ENCODE measurements at regions not wholly inside any gene's neighbourhood (a gene's known extent, or its start where the extent isn't known, plus 50 kb on each side); places are given as distances from the start of the nearest gene placed in this dataset.
A peak's percentile ranks its signal among the peaks of the same experiment; 100 is the strongest.

DNA sequence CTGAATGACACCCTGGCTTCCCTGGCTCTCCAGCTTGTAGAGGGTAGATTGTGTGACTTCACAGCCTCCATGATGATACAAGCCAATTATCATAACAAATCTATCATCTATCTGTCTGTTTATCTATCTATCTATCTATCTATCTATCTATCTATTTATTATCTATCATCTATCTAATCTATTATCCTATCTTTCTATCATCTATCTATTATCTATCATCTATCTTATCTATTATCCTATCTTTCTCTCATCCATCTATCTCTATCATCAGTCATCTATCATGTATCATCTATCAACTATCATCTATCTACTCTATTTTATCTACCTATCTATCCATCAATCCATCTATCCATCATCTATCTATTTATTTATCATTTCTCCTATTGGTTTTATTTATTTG, 361.8 kb downstream of the RNF144A start:
- ChIA-PET CTCF (ENCODE audit: low intra/inter-chr PET ratio) (no interaction called here), POLR2A (no interaction called here)
- no peak overlapping the region for H3K4me2 ChIP-seq (ENCODE audit: insufficient read depth, low read length)
- no peaks in the 10 kb centered on the region for H3K27me3 ChIP-seq (ENCODE audit: control insufficient read depth in 2 of 2, insufficient read depth in 2 of 2, low read length in 2 of 2)
- no peaks in the 10 kb centered on the region for H4K20me1 ChIP-seq (replicated peaks; ENCODE audit: control insufficient read depth, insufficient read depth, low read length)
- no peaks in the 10 kb centered on the region for H3K36me3 ChIP-seq (ENCODE audit: control insufficient read depth, insufficient read depth, low read length)
- ATAC-seq (no peak), DNase-seq (ENCODE audit: extremely low read depth in 1 of 4, low spot score in 3 of 4) (no peak), FAIRE-seq (no peak)
- in situ Hi-C loops (cut with MboI) (no loop called here), intact Hi-C loops (cut with micrococcal nuclease) (no loop called here)
- H3K9ac ChIP-seq (ENCODE audit: insufficient read depth in 1 of 2, low read depth in 2 of 2, low read length in 2 of 2), result no peak overlapping the region
- no peak overlapping the region for H2AFZ ChIP-seq (ENCODE audit: low read depth, low read length)
- no peaks in the 10 kb centered on the region for H3K4me1 ChIP-seq (replicated peaks in 1 of 2; ENCODE audit: control insufficient read depth in 2 of 2, insufficient read depth in 2 of 2, low read length in 2 of 2)
- no peaks in the 10 kb centered on the region for H3K9me1 ChIP-seq (ENCODE audit: control insufficient read depth, insufficient read depth, low read length)
- BruUV-seq (replicated peaks), result no TSS peak
- no peaks in the 10 kb centered on the region for H3K79me2 ChIP-seq (ENCODE audit: control insufficient read depth, insufficient read depth, low read length)
- TF ChIP-seq DACH1 (IDR thresholded peaks at IDR 0.05; ENCODE audit: partially characterized antibody), result peak; percentile 77
- TF ChIP-seq SOX6 (IDR thresholded peaks at IDR 0.05), result no peak
- TF ChIP-seq, protein P1, sequence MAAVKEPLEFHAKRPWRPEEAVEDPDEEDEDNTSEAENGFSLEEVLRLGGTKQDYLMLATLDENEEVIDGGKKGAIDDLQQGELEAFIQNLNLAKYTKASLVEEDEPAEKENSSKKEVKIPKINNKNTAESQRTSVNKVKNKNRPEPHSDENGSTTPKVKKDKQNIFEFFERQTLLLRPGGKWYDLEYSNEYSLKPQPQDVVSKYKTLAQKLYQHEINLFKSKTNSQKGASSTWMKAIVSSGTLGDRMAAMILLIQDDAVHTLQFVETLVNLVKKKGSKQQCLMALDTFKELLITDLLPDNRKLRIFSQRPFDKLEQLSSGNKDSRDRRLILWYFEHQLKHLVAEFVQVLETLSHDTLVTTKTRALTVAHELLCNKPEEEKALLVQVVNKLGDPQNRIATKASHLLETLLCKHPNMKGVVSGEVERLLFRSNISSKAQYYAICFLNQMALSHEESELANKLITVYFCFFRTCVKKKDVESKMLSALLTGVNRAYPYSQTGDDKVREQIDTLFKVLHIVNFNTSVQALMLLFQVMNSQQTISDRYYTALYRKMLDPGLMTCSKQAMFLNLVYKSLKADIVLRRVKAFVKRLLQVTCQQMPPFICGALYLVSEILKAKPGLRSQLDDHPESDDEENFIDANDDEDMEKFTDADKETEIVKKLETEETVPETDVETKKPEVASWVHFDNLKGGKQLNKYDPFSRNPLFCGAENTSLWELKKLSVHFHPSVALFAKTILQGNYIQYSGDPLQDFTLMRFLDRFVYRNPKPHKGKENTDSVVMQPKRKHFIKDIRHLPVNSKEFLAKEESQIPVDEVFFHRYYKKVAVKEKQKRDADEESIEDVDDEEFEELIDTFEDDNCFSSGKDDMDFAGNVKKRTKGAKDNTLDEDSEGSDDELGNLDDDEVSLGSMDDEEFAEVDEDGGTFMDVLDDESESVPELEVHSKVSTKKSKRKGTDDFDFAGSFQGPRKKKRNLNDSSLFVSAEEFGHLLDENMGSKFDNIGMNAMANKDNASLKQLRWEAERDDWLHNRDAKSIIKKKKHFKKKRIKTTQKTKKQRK (IDR thresholded peaks at IDR 0.05; ENCODE audit: borderline replicate concordance, low read depth, low read length), result no peak
- no peak for TF ChIP-seq ZSCAN32 (CRISPR knock-in tag; IDR thresholded peaks at IDR 0.05)
- TF ChIP-seq MIER1 (IDR thresholded peaks at IDR 0.05; ENCODE audit: low read depth), result no peak
- no peak for TF ChIP-seq TAF9B (IDR thresholded peaks at IDR 0.05; ENCODE audit: partially characterized antibody)
- TF ChIP-seq EGR1 (conservative IDR thresholded peaks at IDR 0.05), result no peak
- no peak for TF ChIP-seq GABPB2 (CRISPR knock-in tag; conservative IDR thresholded peaks at IDR 0.05)
- no peak for TF ChIP-seq MYC (IDR thresholded peaks at IDR 0.05; ENCODE audit: low read depth, low read length)
- TF ChIP-seq MYC (CRISPR knock-in tag; IDR thresholded peaks at IDR 0.05; ENCODE audit: borderline replicate concordance, low read depth), result no peak
- TF ChIP-seq, protein P2, sequence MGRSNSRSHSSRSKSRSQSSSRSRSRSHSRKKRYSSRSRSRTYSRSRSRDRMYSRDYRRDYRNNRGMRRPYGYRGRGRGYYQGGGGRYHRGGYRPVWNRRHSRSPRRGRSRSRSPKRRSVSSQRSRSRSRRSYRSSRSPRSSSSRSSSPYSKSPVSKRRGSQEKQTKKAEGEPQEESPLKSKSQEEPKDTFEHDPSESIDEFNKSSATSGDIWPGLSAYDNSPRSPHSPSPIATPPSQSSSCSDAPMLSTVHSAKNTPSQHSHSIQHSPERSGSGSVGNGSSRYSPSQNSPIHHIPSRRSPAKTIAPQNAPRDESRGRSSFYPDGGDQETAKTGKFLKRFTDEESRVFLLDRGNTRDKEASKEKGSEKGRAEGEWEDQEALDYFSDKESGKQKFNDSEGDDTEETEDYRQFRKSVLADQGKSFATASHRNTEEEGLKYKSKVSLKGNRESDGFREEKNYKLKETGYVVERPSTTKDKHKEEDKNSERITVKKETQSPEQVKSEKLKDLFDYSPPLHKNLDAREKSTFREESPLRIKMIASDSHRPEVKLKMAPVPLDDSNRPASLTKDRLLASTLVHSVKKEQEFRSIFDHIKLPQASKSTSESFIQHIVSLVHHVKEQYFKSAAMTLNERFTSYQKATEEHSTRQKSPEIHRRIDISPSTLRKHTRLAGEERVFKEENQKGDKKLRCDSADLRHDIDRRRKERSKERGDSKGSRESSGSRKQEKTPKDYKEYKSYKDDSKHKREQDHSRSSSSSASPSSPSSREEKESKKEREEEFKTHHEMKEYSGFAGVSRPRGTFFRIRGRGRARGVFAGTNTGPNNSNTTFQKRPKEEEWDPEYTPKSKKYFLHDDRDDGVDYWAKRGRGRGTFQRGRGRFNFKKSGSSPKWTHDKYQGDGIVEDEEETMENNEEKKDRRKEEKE (IDR thresholded peaks at IDR 0.05; ENCODE audit: borderline replicate concordance in 1 of 2, control insufficient read depth in 1 of 2, low read depth in 2 of 2, low read length in 1 of 2), result no peak
- TF ChIP-seq DNMT1 (IDR thresholded peaks at IDR 0.05), result no peak
- no peak for TF ChIP-seq CHCHD3 (CRISPR knock-in tag; IDR thresholded peaks at IDR 0.05)
- TF ChIP-seq, protein P3, sequence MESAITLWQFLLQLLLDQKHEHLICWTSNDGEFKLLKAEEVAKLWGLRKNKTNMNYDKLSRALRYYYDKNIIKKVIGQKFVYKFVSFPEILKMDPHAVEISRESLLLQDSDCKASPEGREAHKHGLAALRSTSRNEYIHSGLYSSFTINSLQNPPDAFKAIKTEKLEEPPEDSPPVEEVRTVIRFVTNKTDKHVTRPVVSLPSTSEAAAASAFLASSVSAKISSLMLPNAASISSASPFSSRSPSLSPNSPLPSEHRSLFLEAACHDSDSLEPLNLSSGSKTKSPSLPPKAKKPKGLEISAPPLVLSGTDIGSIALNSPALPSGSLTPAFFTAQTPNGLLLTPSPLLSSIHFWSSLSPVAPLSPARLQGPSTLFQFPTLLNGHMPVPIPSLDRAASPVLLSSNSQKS (CRISPR knock-in tag; IDR thresholded peaks at IDR 0.05), result no peak
- TF ChIP-seq SNRNP70 (optimal IDR thresholded peaks at IDR 0.05; ENCODE audit: low read depth, low read length), result no peak
- peak; percentile 53 for TF ChIP-seq CREBBP (IDR thresholded peaks at IDR 0.05; ENCODE audit: low read depth, low read length)
- H3K27ac ChIP-seq (ENCODE audit: extremely low read depth, low read depth, low read length), result no peak overlapping the region
- no peaks in the 10 kb centered on the region for H3K9me3 ChIP-seq (replicated peaks; ENCODE audit: control insufficient read depth, insufficient read depth, low read depth, low read length)
- H3K4me3 ChIP-seq, result no peak overlapping the region

Data from K562 (cell line).